Mesothelial cell of epicardium (in vitro differentiated cells): ENCODE measurements at regions not wholly inside any gene's neighbourhood (a gene's known extent, or its start where the extent isn't known, plus 50 kb on each side); places are given as distances from the start of the nearest gene placed in this dataset.

Source experiments
- DNase-seq, 2 experiments: peaks; one replicate each; pipeline ENCODE4 v3.0.0; 2021; ENCODE audit warnings: low spot score in 2 of 2; ENCODE audit not compliant: unreplicated experiment in 2 of 2
- H3K27ac Mint-ChIP-seq: 2 replicates; pipeline ENCODE4 v1.8.0; 2021; ENCODE audit warnings: mixed read lengths
- H3K27me3 Mint-ChIP-seq: 2 replicates; pipeline ENCODE4 v1.8.0; 2021; ENCODE audit warnings: low read depth, mixed read lengths
- H3K36me3 Mint-ChIP-seq: 2 replicates; pipeline ENCODE4 v1.8.0; 2021; ENCODE audit warnings: mixed read lengths
- H3K4me1 Mint-ChIP-seq: 2 replicates; pipeline ENCODE4 v1.8.0; 2021; ENCODE audit warnings: mixed read lengths
- H3K4me3 Mint-ChIP-seq: 2 replicates; pipeline ENCODE4 v1.8.0; 2021; ENCODE audit warnings: mild to moderate bottlenecking, moderate library complexity, mixed read lengths
- H3K9me3 Mint-ChIP-seq: 2 replicates; pipeline ENCODE4 v1.8.0; 2021; ENCODE audit warnings: mixed read lengths
- CTCF ChIP-seq: fragments of 200-600 bp; sonication (generic); IDR thresholded peaks from one replicate; pipeline ENCODE4 v1.5.0; 2021; ENCODE audit warnings: antibody characterized with exemption; ENCODE audit not compliant: unreplicated experiment

GRCh38 chr14:104309657-104310369 is 171.4 kb downstream of the KIF26A start:
- Mint-ChIP-seq H3K27ac (no peak overlapping the region), H3K4me3 (no peak overlapping the region), H3K27me3 (peaks cover 25% of the 10 kb centered on the region), H3K4me1 (no peaks in the 10 kb centered on the region), H3K9me3 (peaks cover 5% of the 10 kb centered on the region), H3K36me3 (no peaks in the 10 kb centered on the region)
- no peak for TF ChIP-seq CTCF
- DNase-seq: no peak

- no peak overlapping the region for H3K27ac Mint-ChIP-seq
Measured at GRCh38 chr14:104311358-104311757, 173.0 kb downstream of the KIF26A start.

GRCh38 chr14:104313674-104314073 is 175.3 kb downstream of the KIF26A start:
- no peak for TF ChIP-seq CTCF
- DNase-seq: no peak
- Mint-ChIP-seq H3K9me3 (peaks cover 5% of the 10 kb centered on the region), H3K36me3 (no peaks in the 10 kb centered on the region), H3K4me1 (no peaks in the 10 kb centered on the region), H3K27ac (no peak overlapping the region), H3K4me3 (no peak overlapping the region), H3K27me3 (peaks cover 22% of the 10 kb centered on the region)

More at GRCh38 chr14:104311358-104311757, 173.0 kb downstream of the KIF26A start:
- DNase-seq: no peak
- H3K4me3 Mint-ChIP-seq: no peak overlapping the region
- peaks cover 21% of the 10 kb centered on the region for H3K27me3 Mint-ChIP-seq
- peaks cover 5% of the 10 kb centered on the region for H3K9me3 Mint-ChIP-seq
- H3K36me3 Mint-ChIP-seq: no peaks in the 10 kb centered on the region
- TF ChIP-seq CTCF: no peak
- H3K4me1 Mint-ChIP-seq: no peaks in the 10 kb centered on the region

GRCh38 chr14:104314251-104314941 is 176.0 kb downstream of the KIF26A start:
- Mint-ChIP-seq H3K27me3 (peaks cover 22% of the 10 kb centered on the region), H3K9me3 (peaks cover 5% of the 10 kb centered on the region), H3K4me1 (no peaks in the 10 kb centered on the region), H3K4me3 (no peak overlapping the region), H3K36me3 (no peaks in the 10 kb centered on the region), H3K27ac (no peak overlapping the region)
- DNase-seq: no peak
- no peak for TF ChIP-seq CTCF

GRCh38 chr14:104315169-104315568 is 176.8 kb downstream of the KIF26A start:
- DNase-seq: no peak

More at GRCh38 chr14:104315169-104315568, 176.8 kb downstream of the KIF26A start:
- Mint-ChIP-seq H3K9me3 (peaks cover 5% of the 10 kb centered on the region), H3K27me3 (peaks cover 20% of the 10 kb centered on the region), H3K36me3 (no peaks in the 10 kb centered on the region), H3K27ac (no peak overlapping the region), H3K4me1 (no peaks in the 10 kb centered on the region), H3K4me3 (no peak overlapping the region)
- TF ChIP-seq CTCF: no peak
